Ascending aorta (tissue), 2 donors: ENCODE measurements at regions not wholly inside any gene's neighbourhood (a gene's known extent, or its start where the extent isn't known, plus 50 kb on each side); places are given as distances from the start of the nearest gene placed in this dataset.

Source experiments
- DNase-seq, 2 donors: peaks; one replicate each; pipeline ENCODE4 v3.0.0-alpha.2; 2019; ENCODE audit warnings: low spot score in 2 of 2
- H3K27ac ChIP-seq, 2 donors: fragments of 200-600 bp; sonication (generic); one replicate each; pipeline ENCODE4 v1.5.1; 2016 to 2017; ENCODE audit warnings: mild to moderate bottlenecking in 1 of 2
- H3K27me3 ChIP-seq: fragments of 200-600 bp; sonication (generic); one replicate; pipeline ENCODE4 v1.5.1; 2017
- H3K36me3 ChIP-seq, 2 donors: fragments of 200-600 bp; sonication (generic); one replicate each; pipeline ENCODE4 v1.5.1; 2016
- H3K4me1 ChIP-seq, 2 donors: fragments of 200-600 bp; sonication (generic); one replicate each; pipeline ENCODE4 v1.5.1; 2016 to 2017; ENCODE audit warnings: mild to moderate bottlenecking in 1 of 2
- H3K4me3 ChIP-seq, 2 donors: fragments of 200-600 bp; sonication (generic); one replicate each; pipeline ENCODE4 v1.5.1; 2016 to 2017; ENCODE audit warnings: mild to moderate bottlenecking in 1 of 2
- H3K9me3 ChIP-seq, 2 donors: fragments of 200-600 bp; sonication (generic); one replicate each; pipeline ENCODE4 v1.5.1; 2016
- intact Hi-C: fragments of 100-400 bp; cut with DNase I; formaldehyde crosslinking; loops from one replicate; pipeline ENCODE4 v1.15.1; 2023
- TF ChIP-seq, protein P1 (sequence below), 3 experiments: fragments of 200-600 bp in 2 of 3; fragments of 450-650 bp in 1 of 3; sonication (generic) in 2 of 3; IDR thresholded peaks; one replicate each; pipeline ENCODE4 v1.5.1; 2016 to 2019; ENCODE audit warnings: antibody characterized with exemption in 3 of 3, mild to moderate bottlenecking in 1 of 3, moderate library complexity in 1 of 3

DNA sequence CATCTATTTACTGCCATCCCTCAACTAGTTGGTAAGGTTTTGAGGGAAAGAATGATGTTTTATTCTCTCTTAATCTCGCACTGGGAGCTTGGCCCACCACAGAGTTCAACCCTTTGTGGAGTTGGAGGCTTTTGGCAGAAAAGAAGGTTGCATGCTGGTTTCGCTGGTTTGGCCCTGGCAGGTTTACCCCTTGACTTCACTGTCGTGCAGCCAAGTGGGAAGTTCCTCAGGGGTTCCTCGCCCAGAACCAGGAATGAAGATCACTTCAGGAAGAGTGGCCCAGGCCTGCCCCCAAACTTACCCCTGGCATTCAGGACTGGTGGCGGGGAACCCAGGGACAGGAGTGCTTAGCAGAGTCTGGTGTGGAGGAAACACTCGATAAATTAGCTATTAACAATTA is 103.1 kb upstream of the LYZL2 start:
- TF ChIP-seq, protein P1, sequence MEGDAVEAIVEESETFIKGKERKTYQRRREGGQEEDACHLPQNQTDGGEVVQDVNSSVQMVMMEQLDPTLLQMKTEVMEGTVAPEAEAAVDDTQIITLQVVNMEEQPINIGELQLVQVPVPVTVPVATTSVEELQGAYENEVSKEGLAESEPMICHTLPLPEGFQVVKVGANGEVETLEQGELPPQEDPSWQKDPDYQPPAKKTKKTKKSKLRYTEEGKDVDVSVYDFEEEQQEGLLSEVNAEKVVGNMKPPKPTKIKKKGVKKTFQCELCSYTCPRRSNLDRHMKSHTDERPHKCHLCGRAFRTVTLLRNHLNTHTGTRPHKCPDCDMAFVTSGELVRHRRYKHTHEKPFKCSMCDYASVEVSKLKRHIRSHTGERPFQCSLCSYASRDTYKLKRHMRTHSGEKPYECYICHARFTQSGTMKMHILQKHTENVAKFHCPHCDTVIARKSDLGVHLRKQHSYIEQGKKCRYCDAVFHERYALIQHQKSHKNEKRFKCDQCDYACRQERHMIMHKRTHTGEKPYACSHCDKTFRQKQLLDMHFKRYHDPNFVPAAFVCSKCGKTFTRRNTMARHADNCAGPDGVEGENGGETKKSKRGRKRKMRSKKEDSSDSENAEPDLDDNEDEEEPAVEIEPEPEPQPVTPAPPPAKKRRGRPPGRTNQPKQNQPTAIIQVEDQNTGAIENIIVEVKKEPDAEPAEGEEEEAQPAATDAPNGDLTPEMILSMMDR (IDR thresholded peaks at IDR 0.05) = no peak
- no peak overlapping the region for H3K4me3 ChIP-seq
- H3K27me3 ChIP-seq = no peaks in the 10 kb centered on the region
- H3K9me3 ChIP-seq = no peaks in the 10 kb centered on the region
- peaks cover 10 to 12% of the 10 kb centered on the region in 2 donors for H3K4me1 ChIP-seq
- no peak overlapping the region for H3K27ac ChIP-seq
- no peaks in the 10 kb centered on the region for H3K36me3 ChIP-seq
- no peak for DNase-seq
- intact Hi-C loops = no loop called here

DNA sequence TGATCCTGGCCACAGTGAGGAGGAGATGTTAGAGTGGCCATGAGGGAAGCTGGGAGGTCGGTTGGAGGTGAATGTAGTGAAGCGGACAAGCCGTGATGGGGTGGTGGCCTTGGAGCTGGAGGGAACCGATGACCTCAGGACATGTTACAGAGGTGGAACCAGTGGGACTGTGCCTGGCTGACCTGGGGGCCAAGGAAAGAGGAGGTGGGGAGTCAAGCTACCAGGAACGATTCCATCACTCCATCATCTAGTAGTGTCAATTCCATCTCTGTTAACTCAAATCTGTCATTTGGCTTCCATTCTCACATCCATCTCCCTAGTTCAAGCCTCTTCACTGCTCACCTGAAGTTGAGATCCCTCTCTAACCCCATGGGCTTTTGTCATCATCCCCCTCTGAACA is 102.4 kb upstream of the LYZL2 start:
- no peak for DNase-seq
- Histone ChIP-seq H3K27me3 (no peaks in the 10 kb centered on the region), H3K27ac (no peak overlapping the region), H3K4me1 (peaks cover 7 to 11% of the 10 kb centered on the region in 2 donors), H3K4me3 (no peak overlapping the region), H3K36me3 (no peaks in the 10 kb centered on the region), H3K9me3 (no peaks in the 10 kb centered on the region)
- intact Hi-C loops = loop anchor here (2.0 kb wide), 1 partner anchor 51 kb away; no protein-coding TSS in a partner anchor
- TF ChIP-seq, protein P1 (IDR thresholded peaks at IDR 0.05) = no peak

DNA sequence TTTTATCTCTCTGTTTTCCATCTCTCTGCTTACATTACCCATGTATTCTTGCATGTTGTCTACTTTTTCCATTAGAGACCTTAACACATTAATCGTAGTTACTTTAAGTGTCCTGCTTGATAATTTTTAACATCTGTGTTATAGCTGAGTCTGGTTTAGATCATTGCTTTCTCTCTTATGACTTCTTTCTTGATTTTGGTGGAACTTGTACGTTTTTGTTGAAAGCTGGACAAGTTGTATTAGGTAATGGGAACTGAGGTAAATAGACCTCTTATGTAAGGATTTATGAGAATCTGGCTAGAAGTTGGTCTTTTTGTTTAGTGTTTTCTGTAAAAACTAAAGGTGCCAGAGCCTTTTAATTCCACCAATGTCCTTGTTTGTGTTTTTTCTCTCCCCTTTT is 100.8 kb upstream of the LYZL2 start:
- Histone ChIP-seq H3K9me3 (no peaks in the 10 kb centered on the region), H3K27me3 (no peaks in the 10 kb centered on the region), H3K4me1 (peaks cover 0 to 2% of the 10 kb centered on the region in 2 donors), H3K36me3 (no peaks in the 10 kb centered on the region), H3K4me3 (no peak overlapping the region), H3K27ac (peak overlapping the region; percentile 2 to 5)
- TF ChIP-seq, protein P1 (IDR thresholded peaks at IDR 0.05) = no peak
- intact Hi-C loops = loop anchor here (2.0 kb wide), 1 partner anchor 52 kb away; no protein-coding TSS in a partner anchor
- DNase-seq = no peak

DNA sequence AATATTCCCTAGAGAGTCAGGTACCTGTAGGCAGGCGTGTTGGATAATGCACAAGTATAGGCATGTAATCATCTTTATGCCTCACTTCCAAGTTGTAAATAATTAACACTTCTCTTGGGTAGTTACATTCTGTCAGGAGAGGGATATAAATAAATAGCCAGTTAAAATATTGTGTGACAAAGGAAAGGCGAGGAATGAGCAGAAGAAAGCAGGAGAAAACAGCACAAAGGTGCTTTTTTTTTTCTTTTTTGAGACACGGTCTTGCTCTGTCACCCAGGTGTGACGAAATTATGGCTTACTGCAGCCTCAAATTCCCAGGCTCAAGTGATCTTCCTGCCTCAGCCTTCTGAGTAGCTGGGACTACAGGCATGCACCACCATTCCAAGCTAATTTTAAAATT is 99.2 kb upstream of the LYZL2 start:
- no peak overlapping the region for H3K27ac ChIP-seq
- intact Hi-C loops = loop anchor here (5.0 kb wide), 1 partner anchor 874 kb away; no protein-coding TSS in a partner anchor

DNA sequence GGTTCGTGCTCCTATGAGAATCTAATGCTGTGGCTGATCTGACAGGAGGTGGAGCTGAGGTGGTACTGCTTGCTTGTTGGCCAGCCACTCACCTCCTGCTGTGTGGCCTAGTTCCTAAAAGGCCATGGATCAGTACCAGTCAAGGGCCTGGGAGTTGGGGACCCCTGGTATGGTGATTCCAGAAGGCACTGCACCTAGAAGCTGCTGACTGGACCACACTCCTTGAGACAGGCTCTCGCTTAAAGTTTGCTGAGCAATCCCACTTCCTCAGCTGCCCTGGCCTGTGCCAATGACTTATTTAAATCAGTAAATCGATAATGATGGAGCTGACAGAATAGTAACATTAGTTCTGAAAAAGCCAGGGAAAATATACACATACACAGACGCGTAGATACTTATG is 98.6 kb upstream of the LYZL2 start:
- no peak for DNase-seq
- TF ChIP-seq, protein P1 (IDR thresholded peaks at IDR 0.05) = no peak
- H3K9me3 ChIP-seq = no peaks in the 10 kb centered on the region
- no peaks in the 10 kb centered on the region for H3K27me3 ChIP-seq
- no peak overlapping the region for H3K4me3 ChIP-seq
- intact Hi-C loops = loop anchor here (5.0 kb wide), 1 partner anchor 874 kb away; no protein-coding TSS in a partner anchor
- H3K36me3 ChIP-seq = no peaks in the 10 kb centered on the region
- no peak overlapping the region for H3K27ac ChIP-seq
- peaks cover 0 to 2% of the 10 kb centered on the region in 2 donors for H3K4me1 ChIP-seq

More for the DNA sequence above, 99.2 kb upstream of the LYZL2 start:
- peaks cover 0 to 2% of the 10 kb centered on the region in 2 donors for H3K4me1 ChIP-seq
- H3K4me3 ChIP-seq = no peak overlapping the region
- no peaks in the 10 kb centered on the region for H3K9me3 ChIP-seq
- DNase-seq = no peak
- no peaks in the 10 kb centered on the region for H3K36me3 ChIP-seq
- TF ChIP-seq, protein P1 (IDR thresholded peaks at IDR 0.05) = no peak
- H3K27me3 ChIP-seq = no peaks in the 10 kb centered on the region

DNA sequence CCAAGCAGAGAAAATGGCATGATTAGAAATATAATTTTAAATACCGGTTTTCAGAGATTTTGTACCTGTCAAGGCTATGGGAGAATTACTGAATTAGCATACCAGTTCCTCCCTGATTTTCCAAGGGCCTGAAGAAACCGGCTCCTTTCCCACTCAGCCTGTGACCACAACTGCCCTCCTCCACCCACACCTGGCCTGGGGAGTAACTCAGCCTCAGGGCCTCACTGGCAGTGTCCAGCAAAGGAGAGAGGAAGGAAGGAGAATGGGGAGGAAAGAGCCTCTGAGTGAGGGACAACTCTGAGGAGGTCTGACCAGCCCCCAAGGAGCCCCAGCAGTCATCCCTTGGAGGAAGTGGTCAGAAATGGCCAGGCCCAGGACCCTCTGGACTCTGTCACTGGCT is 98.0 kb upstream of the LYZL2 start:
- Histone ChIP-seq H3K4me3 (no peak overlapping the region), H3K9me3 (no peaks in the 10 kb centered on the region), H3K27me3 (no peaks in the 10 kb centered on the region), H3K4me1 (peaks cover 0 to 2% of the 10 kb centered on the region in 2 donors), H3K36me3 (no peaks in the 10 kb centered on the region), H3K27ac (no peak overlapping the region)
- DNase-seq = no peak
- TF ChIP-seq, protein P1 (IDR thresholded peaks at IDR 0.05) = no peak
- intact Hi-C loops = loop anchor here (2.0 to 5.0 kb wide), 2 partner anchors 875 to 1081 kb away; no protein-coding TSS in a partner anchor
